A549 (cell line): ENCODE measurements at regions not wholly inside any gene's neighbourhood (a gene's known extent, or its start where the extent isn't known, plus 50 kb on each side); places are given as distances from the start of the nearest gene placed in this dataset.

Experiments used
- CBX8 ChIP-seq: fragments of 200-600 bp; sonication (generic); IDR thresholded peaks from 2 replicates; pipeline ENCODE4 v1.6.1; 2016
- CHD2 ChIP-seq: fragments of 150-350 bp; IDR thresholded peaks from 2 replicates; pipeline ENCODE4 v1.6.1; 2014; ENCODE audit warnings: low read length; ENCODE audit not compliant: partially characterized antibody
- CHD4 ChIP-seq: fragments of 200-600 bp; sonication (generic); IDR thresholded peaks from 2 replicates; pipeline ENCODE4 v1.6.1; 2016; ENCODE audit warnings: antibody characterized with exemption, mild to moderate bottlenecking, borderline replicate concordance
- CTCF ChIP-seq: fragments of >200 bp; sonication (Bioruptor Twin); formaldehyde crosslinking; IDR thresholded peaks from 3 replicates; pipeline ENCODE4 v1.5.1; 2016
- HOXA7 ChIP-seq: fragments of 250-450 bp; sonication (Bioruptor Pico); IDR thresholded peaks from 2 replicates; pipeline ENCODE4 v1.5.0; 2020; ENCODE audit warnings: mild to moderate bottlenecking, moderate library complexity

GRCh38 chr5:173499471-173500212 lies 116.8 kb downstream of the BOD1 start:
- TF ChIP-seq CHD4 (no peak), HOXA7 (CRISPR knock-in tag) (no peak), CBX8 (no peak), CHD2 (no peak), CTCF (no peak)
